ENCODE measurements at regions not wholly inside any gene's neighbourhood (a gene's known extent, or its start where the extent isn't known, plus 50 kb on each side); places are given as distances from the start of the nearest gene placed in this dataset.

- Histone ChIP-seq H3K36me3 (ENCODE audit: control insufficient read depth in 2 of 2, extremely low read depth in 1 of 2, insufficient read depth in 1 of 2, low read length in 1 of 2) (no peaks in the 10 kb centered on the region), H3K4me1 (ENCODE audit: control insufficient read depth in 1 of 2, extremely low read depth in 1 of 2, insufficient read depth in 2 of 2, low read length in 2 of 2) (no peaks in the 10 kb centered on the region), H3K27me3 (replicated peaks in 1 of 2; ENCODE audit: control insufficient read depth in 2 of 2, extremely low read depth in 1 of 2, insufficient read depth in 2 of 2, low read length in 1 of 2) (peaks cover 0 to 13% of the 10 kb centered on the region in 2 experiments), H3K4me3 (ENCODE audit: control insufficient read depth in 1 of 2, extremely low read depth in 1 of 2, low read length in 1 of 2) (no peak overlapping the region), H3K27ac (ENCODE audit: low read length) (no peak overlapping the region), H3K9me3 (no peaks in the 10 kb centered on the region)
- no peak overlapping the region for H3K27ac Mint-ChIP-seq
- H3K9me3 Mint-ChIP-seq: peaks cover 8 to 12% (median 12%) of the 10 kb centered on the region in 3 donors
- H3K36me3 Mint-ChIP-seq: no peaks in the 10 kb centered on the region
- ATAC-seq (replicated peaks in 1 of 4): no peak
- ChIA-PET POLR2A (no interaction called here), CTCF (no interaction called here)
- 83% methylated on average over 1 of the region's 2 CpGs for WGBS (ENCODE audit: insufficient coverage)
- no peaks in the 10 kb centered on the region for H3K4me1 Mint-ChIP-seq
- peaks cover 6 to 7% of the 10 kb centered on the region in 2 donors for H3K27me3 Mint-ChIP-seq
- no peak for DNase-seq
- no peak overlapping the region for H3K4me3 Mint-ChIP-seq
Observed at GRCh38 chr5:142484821-142485387, 160.1 kb upstream of the SPRY4 start.

GRCh38 chr5:142482207-142482606 is 157.4 kb upstream of the SPRY4 start:
- peaks cover 10 to 18% of the 10 kb centered on the region in 2 donors for H3K27me3 Mint-ChIP-seq
- DNase-seq (no peak), ATAC-seq (replicated peaks in 1 of 4) (no peak)
- Histone ChIP-seq H3K27me3 (replicated peaks in 1 of 2; ENCODE audit: control insufficient read depth in 2 of 2, extremely low read depth in 1 of 2, insufficient read depth in 2 of 2, low read length in 1 of 2) (peaks cover 0 to 16% of the 10 kb centered on the region in 2 experiments), H3K36me3 (ENCODE audit: control insufficient read depth in 2 of 2, extremely low read depth in 1 of 2, insufficient read depth in 1 of 2, low read length in 1 of 2) (no peaks in the 10 kb centered on the region), H3K27ac (ENCODE audit: low read length) (no peak overlapping the region), H3K4me3 (ENCODE audit: control insufficient read depth in 1 of 2, extremely low read depth in 1 of 2, low read length in 1 of 2) (no peak overlapping the region), H3K4me1 (ENCODE audit: control insufficient read depth in 1 of 2, extremely low read depth in 1 of 2, insufficient read depth in 2 of 2, low read length in 2 of 2) (no peaks in the 10 kb centered on the region), H3K9me3 (no peaks in the 10 kb centered on the region)
- POLR2A ChIA-PET: no interaction called here
- H3K4me3 Mint-ChIP-seq: no peak overlapping the region
- WGBS (ENCODE audit: insufficient coverage): no CpG with 5 or more reads among the region's 2 CpGs
- peaks cover 8% of the 10 kb centered on the region for H3K36me3 Mint-ChIP-seq
- CTCF ChIA-PET: no interaction called here
- no peak overlapping the region for H3K27ac Mint-ChIP-seq
- H3K9me3 Mint-ChIP-seq: peaks cover 14 to 24% (median 16%) of the 10 kb centered on the region in 3 donors
- no peaks in the 10 kb centered on the region for H3K4me1 Mint-ChIP-seq

- Mint-ChIP-seq H3K36me3 (peaks cover 8% of the 10 kb centered on the region), H3K4me1 (no peaks in the 10 kb centered on the region), H3K27ac (no peak overlapping the region), H3K27me3 (peaks cover 7 to 18% of the 10 kb centered on the region in 2 donors), H3K9me3 (peaks cover 14 to 24% (median 16%) of the 10 kb centered on the region in 3 donors), H3K4me3 (no peak overlapping the region)
- H3K27me3 ChIP-seq (replicated peaks in 1 of 2; ENCODE audit: control insufficient read depth in 2 of 2, extremely low read depth in 1 of 2, insufficient read depth in 2 of 2, low read length in 1 of 2): peaks cover 0 to 15% of the 10 kb centered on the region in 2 experiments
- ATAC-seq (replicated peaks in 1 of 4) (no peak), DNase-seq (no peak)
- CTCF ChIA-PET: no interaction called here
- 57% methylated on average over 3 of the region's 3 CpGs for WGBS (ENCODE audit: insufficient coverage)
- no peaks in the 10 kb centered on the region for H3K9me3 ChIP-seq
- POLR2A ChIA-PET: no interaction called here
- no peak overlapping the region for H3K27ac ChIP-seq (ENCODE audit: low read length)
- H3K4me3 ChIP-seq (ENCODE audit: control insufficient read depth in 1 of 2, extremely low read depth in 1 of 2, low read length in 1 of 2): no peak overlapping the region
- H3K4me1 ChIP-seq (ENCODE audit: control insufficient read depth in 1 of 2, extremely low read depth in 1 of 2, insufficient read depth in 2 of 2, low read length in 2 of 2): no peaks in the 10 kb centered on the region
- no peaks in the 10 kb centered on the region for H3K36me3 ChIP-seq (ENCODE audit: control insufficient read depth in 2 of 2, extremely low read depth in 1 of 2, insufficient read depth in 1 of 2, low read length in 1 of 2)
Observed at GRCh38 chr5:142481410-142481809, 156.6 kb upstream of the SPRY4 start.

- no peak for DNase-seq
- no CpG with 5 or more reads among the region's 3 CpGs for WGBS (ENCODE audit: insufficient coverage)
- CTCF ChIA-PET: no interaction called here
- no peaks in the 10 kb centered on the region for H3K4me1 Mint-ChIP-seq
- Histone ChIP-seq H3K27me3 (replicated peaks in 1 of 2; ENCODE audit: control insufficient read depth in 2 of 2, extremely low read depth in 1 of 2, insufficient read depth in 2 of 2, low read length in 1 of 2) (peaks cover 0 to 12% of the 10 kb centered on the region in 2 experiments), H3K36me3 (ENCODE audit: control insufficient read depth in 2 of 2, extremely low read depth in 1 of 2, insufficient read depth in 1 of 2, low read length in 1 of 2) (no peaks in the 10 kb centered on the region), H3K27ac (ENCODE audit: low read length) (no peak overlapping the region), H3K4me3 (ENCODE audit: control insufficient read depth in 1 of 2, extremely low read depth in 1 of 2, low read length in 1 of 2) (no peak overlapping the region), H3K9me3 (no peaks in the 10 kb centered on the region), H3K4me1 (ENCODE audit: control insufficient read depth in 1 of 2, extremely low read depth in 1 of 2, insufficient read depth in 2 of 2, low read length in 2 of 2) (no peaks in the 10 kb centered on the region)
- POLR2A ChIA-PET: interaction anchor here in 1 of 2 donors (0.6 kb wide), 1 partner anchor 8 kb away, joined by 3 read pairs; no protein-coding TSS in a partner anchor
- no peak overlapping the region for H3K27ac Mint-ChIP-seq
- no peak for ATAC-seq (replicated peaks in 1 of 4)
- H3K36me3 Mint-ChIP-seq: peaks cover 8% of the 10 kb centered on the region
- peaks cover 8 to 14% (median 10%) of the 10 kb centered on the region in 3 donors for H3K9me3 Mint-ChIP-seq
- H3K4me3 Mint-ChIP-seq: no peak overlapping the region
- H3K27me3 Mint-ChIP-seq: peaks cover 5 to 13% of the 10 kb centered on the region in 2 donors
Observed at GRCh38 chr5:142479854-142480519, 155.2 kb upstream of the SPRY4 start.

GRCh38 chr5:142479150-142479549 is 154.3 kb upstream of the SPRY4 start:
- no peak for ATAC-seq (replicated peaks in 1 of 4)
- Histone ChIP-seq H3K9me3 (no peaks in the 10 kb centered on the region), H3K4me1 (ENCODE audit: control insufficient read depth in 1 of 2, extremely low read depth in 1 of 2, insufficient read depth in 2 of 2, low read length in 2 of 2) (no peaks in the 10 kb centered on the region), H3K4me3 (ENCODE audit: control insufficient read depth in 1 of 2, extremely low read depth in 1 of 2, low read length in 1 of 2) (no peak overlapping the region), H3K36me3 (ENCODE audit: control insufficient read depth in 2 of 2, extremely low read depth in 1 of 2, insufficient read depth in 1 of 2, low read length in 1 of 2) (no peaks in the 10 kb centered on the region), H3K27ac (ENCODE audit: low read length) (no peak overlapping the region), H3K27me3 (replicated peaks in 1 of 2; ENCODE audit: control insufficient read depth in 2 of 2, extremely low read depth in 1 of 2, insufficient read depth in 2 of 2, low read length in 1 of 2) (peaks cover 0 to 9% of the 10 kb centered on the region in 2 experiments)
- ChIA-PET CTCF (no interaction called here), POLR2A (no interaction called here)
- Mint-ChIP-seq H3K4me1 (no peaks in the 10 kb centered on the region), H3K36me3 (peaks cover 8% of the 10 kb centered on the region), H3K4me3 (no peak overlapping the region), H3K27ac (no peak overlapping the region), H3K9me3 (peaks cover 4 to 14% (median 8%) of the 10 kb centered on the region in 3 donors), H3K27me3 (peaks cover 5 to 13% of the 10 kb centered on the region in 2 donors)
- no peak for DNase-seq

- Histone ChIP-seq H3K4me3 (ENCODE audit: control insufficient read depth in 1 of 2, extremely low read depth in 1 of 2, low read length in 1 of 2) (no peak overlapping the region), H3K36me3 (ENCODE audit: control insufficient read depth in 2 of 2, extremely low read depth in 1 of 2, insufficient read depth in 1 of 2, low read length in 1 of 2) (no peaks in the 10 kb centered on the region), H3K9me3 (no peaks in the 10 kb centered on the region), H3K27ac (ENCODE audit: low read length) (no peak overlapping the region), H3K4me1 (ENCODE audit: control insufficient read depth in 1 of 2, extremely low read depth in 1 of 2, insufficient read depth in 2 of 2, low read length in 2 of 2) (no peaks in the 10 kb centered on the region), H3K27me3 (replicated peaks in 1 of 2; ENCODE audit: control insufficient read depth in 2 of 2, extremely low read depth in 1 of 2, insufficient read depth in 2 of 2, low read length in 1 of 2) (peaks cover 0 to 9% of the 10 kb centered on the region in 2 experiments)
- ChIA-PET CTCF (no interaction called here), POLR2A (no interaction called here)
- no peak overlapping the region for H3K4me3 Mint-ChIP-seq
- peaks cover 5 to 13% of the 10 kb centered on the region in 2 donors for H3K27me3 Mint-ChIP-seq
- H3K9me3 Mint-ChIP-seq: peaks cover 4 to 14% (median 8%) of the 10 kb centered on the region in 3 donors
- H3K4me1 Mint-ChIP-seq: peaks cover 0 to 3% (median under 1%) of the 10 kb centered on the region in 3 donors
- no CpG with 5 or more reads among the region's 1 CpG for WGBS (ENCODE audit: insufficient coverage)
- no peak for DNase-seq
- no peak overlapping the region for H3K27ac Mint-ChIP-seq
- H3K36me3 Mint-ChIP-seq: peaks cover 8% of the 10 kb centered on the region
- ATAC-seq (replicated peaks in 1 of 4): no peak
Observed at GRCh38 chr5:142478113-142478512, 153.3 kb upstream of the SPRY4 start.

Measured in T-cell (primary cell).